Stimulated activated CD4-positive, alpha-beta T cell treated with anti-CD3 and anti-CD28 coated beads, Interleukin-4, amount 100 ng/mL, for 24 hours (primary cell): ENCODE measurements at regions not wholly inside any gene's neighbourhood (a gene's known extent, or its start where the extent isn't known, plus 50 kb on each side); places are given as distances from the start of the nearest gene placed in this dataset.

Experiments used
- DNase-seq: peaks from one replicate; pipeline ENCODE4 v3.0.0-alpha.2; 2020

DNA sequence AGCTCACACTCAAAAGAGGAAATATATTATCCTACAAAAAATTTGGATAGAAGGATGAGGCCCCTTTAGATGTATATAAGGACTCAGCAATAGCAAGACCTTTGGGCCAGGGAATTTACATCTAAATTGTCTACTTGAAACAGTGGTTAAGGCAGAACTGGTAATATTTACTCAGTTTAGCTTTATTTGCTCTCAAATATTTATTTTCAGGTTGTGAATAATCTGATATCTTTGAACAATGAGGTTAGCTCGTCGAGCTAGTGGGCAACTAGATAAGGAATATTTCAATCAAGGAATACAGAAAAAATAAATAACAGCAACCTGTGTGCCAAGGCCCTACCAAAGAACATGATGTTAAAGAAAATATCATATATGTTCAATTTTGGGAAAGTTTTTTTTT lies 966.3 kb downstream of the DTWD2 start:
- DNase-seq, result no peak

DNA sequence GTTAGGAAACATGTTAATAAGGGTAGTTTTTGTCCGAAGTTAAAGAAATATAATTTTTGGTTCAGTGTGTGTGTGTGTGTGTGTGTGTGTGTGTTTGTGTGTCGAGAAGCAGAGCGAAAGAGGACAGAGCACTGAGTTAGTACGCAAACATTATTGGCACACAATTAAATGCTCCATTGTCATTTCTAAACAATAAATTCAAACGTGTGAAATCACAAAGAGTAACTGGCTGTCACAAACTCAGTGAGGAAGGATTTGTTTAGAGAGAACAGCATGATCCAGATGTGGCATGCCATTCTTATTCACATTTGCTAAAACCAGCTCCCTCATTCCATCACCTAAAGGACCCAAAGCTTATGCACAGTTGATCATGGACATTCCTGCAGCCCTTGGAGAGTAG lies 970.8 kb downstream of the DTWD2 start:
- no peak for DNase-seq

DNA sequence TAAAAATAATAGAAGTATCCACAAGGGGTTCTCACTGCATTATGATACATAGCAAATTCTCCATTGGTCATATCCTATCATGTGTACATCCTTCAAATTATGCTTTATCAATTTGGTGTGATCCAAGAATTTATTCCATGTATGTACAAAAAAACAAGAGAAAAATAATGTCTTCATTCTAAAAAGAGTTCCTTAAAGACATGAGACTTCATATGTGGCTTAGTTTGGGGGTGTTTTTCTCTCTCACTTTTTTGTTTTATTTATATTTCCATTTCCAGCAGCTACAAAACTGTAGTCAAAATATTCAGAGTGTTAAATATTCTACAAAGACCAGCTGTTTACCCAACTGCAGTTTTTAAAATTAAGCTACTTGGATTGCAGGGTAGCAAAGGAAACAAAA lies 972.0 kb downstream of the DTWD2 start:
- no peak for DNase-seq

DNA sequence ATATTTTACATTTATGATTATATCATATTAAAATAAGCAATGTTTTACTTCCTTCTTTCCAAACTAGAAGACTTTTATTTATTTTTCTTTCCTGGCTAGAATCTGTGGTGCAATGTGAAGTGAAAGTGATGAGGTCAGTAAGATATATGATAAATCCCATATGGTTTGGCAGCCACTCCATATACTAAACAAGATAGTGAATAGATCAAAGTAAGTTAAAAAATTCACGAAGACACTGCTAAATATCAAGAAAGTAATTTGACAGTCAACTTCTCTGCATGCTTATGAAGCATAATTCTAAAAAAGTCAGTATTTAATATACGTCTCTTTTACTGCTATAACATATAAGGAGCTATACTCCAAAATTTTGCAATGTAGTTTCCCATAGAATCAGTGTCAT lies 972.8 kb downstream of the DTWD2 start:
- no peak for DNase-seq

DNA sequence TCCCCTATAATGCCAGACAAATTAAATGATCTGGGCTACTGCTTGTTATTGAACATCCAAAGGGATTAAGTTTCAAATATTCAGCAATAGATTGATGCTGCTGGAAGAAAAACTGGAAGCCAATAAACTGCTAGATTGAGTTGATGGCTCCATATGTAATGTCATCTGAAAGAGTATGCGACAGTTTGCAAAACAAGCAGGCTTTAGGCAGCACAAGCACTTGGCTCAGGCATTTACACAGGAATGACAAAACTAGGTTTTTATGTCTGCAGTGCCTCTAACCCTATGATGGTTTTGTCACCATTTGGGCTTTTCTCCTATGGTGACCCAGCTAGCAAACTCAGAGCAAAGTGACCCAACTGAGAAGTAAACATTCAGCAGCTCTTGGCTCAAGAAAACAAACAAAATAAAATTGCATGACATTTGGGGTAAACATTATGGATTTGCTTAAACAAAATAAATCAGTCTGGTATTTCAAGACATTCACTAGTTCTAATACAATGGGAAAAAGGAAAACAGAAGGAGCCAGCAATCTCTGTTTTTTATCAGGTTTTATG lies 978.5 kb downstream of the DTWD2 start:
- no peak for DNase-seq

DNA sequence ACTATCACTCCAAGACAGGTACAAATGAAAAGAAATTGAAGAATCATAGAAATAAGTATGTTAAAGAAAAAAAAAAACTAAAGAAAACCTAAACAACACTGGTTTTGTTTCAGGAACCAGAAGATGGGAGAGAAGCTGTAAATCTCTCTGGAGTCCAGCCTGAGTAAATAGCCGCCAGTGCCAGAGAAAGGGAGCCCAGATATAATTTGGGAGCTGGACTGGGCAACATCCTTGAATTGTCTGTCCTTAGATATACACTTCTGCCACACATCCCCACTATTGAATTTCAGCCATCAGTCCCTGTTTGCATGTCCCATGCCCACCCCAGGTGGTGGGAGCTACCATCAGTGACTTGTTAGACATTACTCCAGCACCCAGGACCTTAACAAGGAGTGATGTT lies 979.6 kb downstream of the DTWD2 start:
- DNase-seq, result no peak

DNA sequence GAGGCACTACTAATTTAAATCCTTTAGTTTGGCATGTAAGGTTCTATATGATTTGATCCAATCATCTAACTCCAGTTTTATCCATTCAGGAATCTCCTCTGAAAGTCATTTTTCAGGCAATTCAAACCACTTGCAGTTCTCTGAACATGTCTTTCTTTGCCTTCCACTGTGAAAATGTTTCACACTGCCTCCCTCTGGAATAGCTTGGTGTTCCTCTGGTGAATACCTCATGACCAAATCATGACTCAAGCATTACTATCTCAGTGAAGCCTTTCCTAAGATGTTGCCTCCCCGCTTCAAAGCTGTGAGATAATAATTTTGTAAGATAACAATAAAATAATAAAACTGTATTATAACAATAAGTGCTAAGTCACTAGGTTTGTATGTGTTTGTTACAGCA lies 981.1 kb downstream of the DTWD2 start:
- no peak for DNase-seq

DNA sequence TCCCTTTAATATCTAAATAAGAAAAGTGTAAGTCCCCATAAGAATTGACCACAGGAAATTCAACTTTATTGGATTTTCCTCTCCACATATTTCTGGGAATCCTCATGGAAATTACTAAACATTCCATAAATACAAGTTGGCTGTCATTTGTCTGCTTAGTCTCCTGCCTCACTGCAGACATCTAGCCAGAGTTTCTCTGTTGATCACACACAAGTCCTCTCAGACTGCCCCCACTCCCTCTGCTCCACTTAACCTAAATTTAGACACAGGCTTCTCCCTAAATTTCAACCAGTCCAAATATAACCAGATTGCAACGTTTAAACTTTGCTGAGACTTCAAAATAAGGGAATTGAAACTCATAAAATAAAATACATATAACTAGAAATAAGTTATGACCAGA lies 982.1 kb downstream of the DTWD2 start:
- DNase-seq, result no peak

DNA sequence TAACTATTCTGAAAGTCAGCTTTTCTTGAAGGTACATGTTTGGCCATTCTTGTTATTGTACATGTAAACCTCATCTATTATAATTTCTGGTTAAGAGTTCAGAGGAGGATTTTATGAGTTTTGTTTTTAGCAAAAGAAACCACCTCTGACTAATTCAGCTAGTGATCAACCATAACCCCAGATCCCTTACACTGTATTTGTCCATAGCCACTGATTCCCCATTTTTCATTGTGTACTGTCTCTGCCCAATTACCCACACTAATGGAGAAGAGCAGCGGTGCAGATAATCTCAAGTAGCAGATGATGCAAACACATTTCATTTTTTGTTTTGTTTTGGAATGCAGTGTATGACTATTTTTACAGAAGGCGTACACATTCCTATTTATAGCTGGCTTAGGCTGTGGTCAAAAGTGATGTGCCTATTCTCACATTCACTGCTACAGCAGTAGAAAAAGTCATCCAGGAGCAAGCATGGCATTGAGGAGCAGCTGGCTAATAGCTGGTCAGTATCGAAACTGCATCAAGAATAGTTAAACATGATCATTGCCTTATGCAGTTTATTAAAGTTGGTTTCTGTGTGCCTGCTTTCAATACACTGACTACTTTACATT lies 988.3 kb downstream of the DTWD2 start:
- no peak for DNase-seq

DNA sequence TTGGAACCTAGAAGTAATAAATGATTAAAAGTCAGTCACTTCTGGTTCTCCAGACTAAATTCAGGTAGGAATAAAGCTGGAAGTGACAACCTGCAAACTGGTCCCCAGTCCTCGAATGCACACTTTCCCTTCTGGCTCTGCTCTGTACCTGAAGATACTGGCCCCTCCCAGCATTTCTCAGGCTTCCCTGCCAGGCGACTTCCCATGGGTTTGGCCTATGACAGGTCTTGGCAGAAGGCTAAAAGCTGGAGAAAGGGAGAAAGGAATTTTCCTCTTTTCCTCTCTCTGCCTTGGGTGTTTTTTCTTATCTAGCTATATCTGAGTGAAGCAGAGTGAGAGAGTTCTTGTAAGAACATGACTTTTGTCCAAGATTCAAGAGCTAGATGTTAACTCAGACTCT lies 1005.7 kb downstream of the DTWD2 start:
- no peak for DNase-seq

DNA sequence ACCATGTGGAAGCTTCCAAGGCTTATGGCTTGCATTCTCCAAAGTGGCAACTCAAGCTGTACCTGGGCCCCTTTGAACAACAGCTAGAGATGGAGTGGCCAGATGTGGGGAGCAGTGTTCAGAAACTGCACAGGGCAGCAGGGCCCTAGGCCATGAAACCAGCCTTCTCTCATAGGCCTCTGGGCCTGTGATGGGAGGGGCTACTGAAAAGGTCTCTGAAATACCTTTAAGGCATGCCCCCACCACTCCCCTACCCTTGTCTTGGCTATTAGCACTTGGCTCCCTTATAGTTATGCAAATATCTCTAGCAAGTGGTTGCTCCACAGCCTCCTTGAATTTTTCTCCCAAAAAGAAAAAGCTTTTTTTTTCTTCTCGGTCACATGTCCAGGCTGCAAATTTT lies 1014.6 kb downstream of the DTWD2 start:
- no peak for DNase-seq

DNA sequence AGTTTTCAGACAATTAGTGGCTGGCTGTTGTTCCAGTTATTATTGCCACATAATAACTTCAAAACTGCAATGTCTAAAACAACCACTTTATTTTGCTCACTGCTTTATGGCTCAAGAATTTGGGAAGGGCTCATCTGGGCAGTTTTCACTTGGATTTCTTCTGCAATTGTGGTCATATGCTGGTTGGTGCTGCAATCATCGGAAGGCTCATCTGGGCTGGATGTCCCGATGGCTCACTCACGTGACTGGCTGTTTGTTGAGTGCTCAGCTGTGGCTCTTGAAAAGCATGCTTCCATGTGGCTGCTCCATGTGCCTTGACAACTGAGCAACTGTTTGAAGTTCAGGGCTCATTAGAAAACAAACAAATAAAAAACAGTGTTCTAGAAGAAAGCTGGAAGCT lies 1032.5 kb downstream of the DTWD2 start:
- DNase-seq, result no peak

DNA sequence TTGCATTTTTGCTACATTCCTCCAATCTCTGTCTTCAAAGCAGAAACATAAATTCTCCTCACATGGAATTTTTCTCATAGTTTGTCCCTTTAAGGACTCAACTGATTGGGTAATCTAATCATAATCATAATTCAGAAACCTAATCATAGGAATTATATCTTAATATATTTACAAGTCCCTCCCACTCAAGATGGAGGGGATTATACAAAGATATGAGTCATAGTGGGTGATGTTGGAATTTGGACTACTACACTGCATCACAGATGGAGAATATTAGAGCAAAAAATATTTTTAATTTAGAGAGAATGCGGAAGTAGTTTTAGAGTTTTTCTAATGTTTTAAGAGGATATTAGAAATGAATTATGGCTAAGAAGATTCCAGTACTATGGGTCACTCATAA lies 1034.0 kb downstream of the DTWD2 start:
- DNase-seq, result no peak

DNA sequence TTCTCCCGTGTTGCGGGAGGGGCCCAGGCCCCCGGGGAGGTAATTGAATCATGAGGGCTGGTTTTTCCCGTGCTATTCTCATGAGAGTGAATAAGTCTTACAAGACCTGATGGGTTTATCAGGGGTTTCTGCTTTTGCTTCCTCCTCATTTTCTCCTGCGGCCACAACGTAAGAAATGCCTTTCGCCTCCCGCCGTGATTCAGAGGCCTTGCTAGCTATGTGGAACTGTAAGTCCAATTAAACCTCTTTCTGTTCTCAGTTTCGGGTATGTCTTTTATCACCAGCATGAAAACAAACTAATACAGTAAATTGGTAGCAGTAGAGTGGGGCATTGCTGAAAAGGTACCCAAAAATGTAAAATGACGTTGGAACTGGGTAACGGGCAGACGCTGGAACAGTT lies 1035.1 kb downstream of the DTWD2 start:
- no peak for DNase-seq

DNA sequence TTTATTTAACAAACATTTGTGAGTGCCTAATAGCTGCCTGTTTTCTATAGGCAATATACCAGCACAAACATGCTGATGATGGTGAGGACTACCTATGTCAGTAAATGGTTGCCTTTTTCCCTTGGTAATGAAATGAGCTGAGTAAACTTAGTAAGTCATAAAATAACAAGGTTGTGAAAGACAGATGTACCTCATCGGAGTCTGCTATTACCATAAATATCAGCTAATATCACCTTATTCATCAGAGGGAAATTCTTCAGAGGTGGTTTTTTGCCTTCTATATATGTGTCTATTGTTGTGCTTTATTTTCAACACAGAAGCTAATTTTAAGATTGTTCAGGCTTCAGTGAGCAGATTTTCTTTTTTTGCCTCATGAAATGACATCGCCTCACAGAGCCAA lies 1040.5 kb downstream of the DTWD2 start:
- DNase-seq, result no peak

DNA sequence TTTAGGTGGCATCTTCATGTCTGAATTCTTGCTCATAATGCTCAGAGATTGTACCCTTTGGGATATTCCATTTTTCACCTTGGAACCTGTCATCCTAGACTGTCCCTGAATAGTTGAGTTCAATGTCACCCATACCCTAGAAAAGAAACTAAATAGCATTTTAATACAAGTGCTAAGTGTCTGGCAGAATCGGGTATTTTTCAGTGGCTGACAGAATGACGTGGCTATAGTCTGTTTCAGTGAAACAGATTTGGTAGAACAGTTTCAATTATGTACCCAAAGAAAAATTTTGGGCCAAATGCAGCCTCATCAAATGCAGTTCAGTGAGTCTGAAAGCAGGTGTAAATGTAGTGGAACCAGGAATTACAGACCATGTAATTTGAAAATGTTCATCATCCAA lies 1041.2 kb downstream of the DTWD2 start:
- DNase-seq, result no peak

DNA sequence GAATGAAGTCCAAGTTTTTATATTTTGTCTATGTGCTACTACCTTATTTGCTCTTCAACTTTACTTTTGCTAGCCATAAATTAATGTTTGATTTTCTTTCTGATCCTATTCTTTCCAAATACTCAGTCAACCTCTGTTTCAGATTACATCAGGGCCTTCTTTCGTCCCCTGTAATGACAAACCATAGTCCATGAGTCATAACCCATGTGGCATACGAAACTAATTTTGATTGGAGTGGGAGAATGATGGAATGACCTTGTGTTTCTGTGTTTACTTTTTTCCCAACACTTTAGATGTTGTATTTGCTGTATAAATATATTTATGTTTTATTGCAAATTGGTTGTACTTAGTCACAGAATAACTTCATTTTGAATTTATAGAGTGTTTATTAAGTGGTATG lies 1043.1 kb downstream of the DTWD2 start:
- no peak for DNase-seq

DNA sequence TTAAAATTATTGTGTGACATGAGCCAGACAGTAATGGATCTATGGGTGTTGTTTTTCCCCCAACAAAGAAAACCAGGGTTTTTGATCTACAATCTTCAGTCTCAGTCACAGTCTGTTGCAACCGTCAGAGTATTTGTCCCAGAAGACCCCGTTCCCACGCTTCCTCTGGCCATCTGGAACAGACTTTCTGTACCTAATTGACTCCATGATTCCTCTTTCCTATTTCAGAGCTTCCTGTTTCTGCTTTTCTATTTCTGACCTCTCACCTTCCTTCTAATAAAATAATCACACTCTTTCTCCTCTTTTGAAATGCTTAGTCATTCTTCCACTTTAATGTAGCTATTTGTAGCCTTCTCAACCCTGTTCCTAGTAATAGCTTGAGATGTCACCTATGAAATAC lies 1044.8 kb downstream of the DTWD2 start:
- no peak for DNase-seq

DNA sequence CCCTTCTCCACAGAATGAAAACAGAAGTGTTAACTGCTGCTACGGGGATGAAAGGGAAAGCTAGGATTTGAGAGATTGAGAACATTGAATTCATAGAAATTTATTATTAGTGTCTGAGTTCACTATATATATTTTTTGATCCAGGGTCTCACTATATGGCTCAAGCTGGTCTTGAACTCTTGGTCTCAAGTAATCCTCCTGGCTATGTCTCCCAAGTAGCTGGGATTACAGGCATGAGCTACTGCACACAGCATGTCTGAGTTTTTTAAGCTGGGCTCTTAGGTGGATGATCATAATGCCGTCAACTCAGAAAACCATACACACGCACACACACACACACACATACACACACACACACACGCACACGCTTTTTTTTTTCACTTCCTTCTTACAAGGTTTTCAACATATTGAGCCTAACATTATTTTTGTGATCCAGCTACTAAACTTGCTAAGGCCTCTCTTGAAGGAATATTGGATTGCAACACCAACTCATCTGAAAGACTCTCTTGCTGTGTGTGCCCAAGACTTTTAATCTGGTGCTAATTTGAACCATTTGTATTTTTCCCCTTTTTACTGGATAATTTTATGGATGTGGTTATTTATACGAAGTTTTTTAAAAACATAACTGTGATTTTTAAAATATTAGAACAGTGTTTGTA lies 1045.4 kb downstream of the DTWD2 start:
- DNase-seq, result no peak

DNA sequence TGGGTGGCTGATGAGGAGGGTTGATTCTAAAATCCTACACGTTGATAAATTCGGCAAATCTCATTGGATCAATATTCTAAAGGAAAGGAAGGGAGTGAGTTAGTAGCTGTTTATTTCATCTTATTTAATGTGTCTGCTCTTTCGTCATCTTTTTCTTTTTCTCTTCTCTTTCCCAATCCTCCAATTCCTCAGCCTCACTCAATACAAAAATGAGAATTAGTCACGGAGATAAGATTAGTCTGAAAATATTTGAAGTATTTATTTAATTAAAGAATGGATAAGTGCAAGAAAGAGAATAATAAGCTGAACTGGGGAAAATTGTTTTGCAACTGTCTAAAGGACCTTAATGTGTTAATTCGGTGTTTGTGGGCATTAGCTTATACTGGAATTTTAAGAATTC lies 1095.1 kb downstream of the DTWD2 start:
- DNase-seq, result no peak

DNA sequence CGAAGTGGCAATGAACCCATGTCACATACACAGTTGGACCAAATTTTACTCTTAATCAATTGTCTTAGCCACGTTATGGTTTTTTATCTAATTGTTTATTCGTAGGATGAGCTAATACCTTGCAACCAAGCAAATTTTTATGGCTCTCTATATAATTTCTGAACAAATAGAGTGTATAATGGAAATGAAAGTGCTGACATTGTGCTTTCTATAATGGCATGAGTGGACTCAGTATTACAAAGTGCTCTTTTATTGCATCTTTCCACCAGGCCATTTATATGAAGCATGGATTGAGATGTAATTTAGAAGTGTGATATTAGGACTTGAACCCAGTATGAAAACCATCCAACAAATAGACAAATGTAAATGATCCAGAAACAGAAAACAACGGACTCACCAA lies 1096.0 kb downstream of the DTWD2 start:
- DNase-seq, result no peak

DNA sequence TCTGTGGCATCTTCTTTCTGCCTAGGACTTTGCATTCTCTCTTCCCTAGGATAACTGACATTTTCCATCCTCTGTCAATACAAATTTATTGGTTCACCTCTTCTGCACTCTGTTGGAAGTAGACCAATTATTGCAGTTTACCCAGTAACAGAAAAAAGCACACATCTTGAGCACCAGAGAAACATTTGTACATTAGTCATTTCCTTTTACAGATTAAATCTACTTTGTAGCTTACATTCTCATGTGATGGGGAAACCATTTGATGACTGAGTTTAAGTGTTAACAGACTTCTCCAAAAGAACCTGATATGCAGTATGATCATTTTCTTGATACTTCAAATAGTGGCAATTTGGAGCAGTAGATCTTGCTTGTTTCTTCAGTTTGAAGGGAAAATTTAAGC lies 1098.8 kb downstream of the DTWD2 start:
- DNase-seq, result no peak

DNA sequence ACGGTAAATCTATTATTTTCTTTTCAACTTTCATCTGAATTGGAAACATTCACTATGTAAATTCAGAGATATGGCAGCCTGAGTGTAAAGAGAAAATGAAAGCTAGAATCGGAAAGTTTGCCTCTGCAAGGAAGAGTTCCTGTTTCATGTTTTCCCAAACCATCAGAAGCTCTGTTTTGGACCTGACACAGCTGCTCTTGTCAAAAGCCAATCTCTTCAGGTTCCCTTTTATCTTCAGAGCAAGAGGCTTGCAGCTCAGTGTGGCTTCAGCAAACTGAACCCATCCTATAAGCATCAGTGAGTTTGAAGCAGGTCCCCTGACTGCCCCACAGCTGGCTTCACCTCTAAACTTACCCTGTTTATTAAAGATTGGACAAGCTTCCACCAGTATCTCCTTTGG lies 1099.7 kb downstream of the DTWD2 start:
- no peak for DNase-seq

DNA sequence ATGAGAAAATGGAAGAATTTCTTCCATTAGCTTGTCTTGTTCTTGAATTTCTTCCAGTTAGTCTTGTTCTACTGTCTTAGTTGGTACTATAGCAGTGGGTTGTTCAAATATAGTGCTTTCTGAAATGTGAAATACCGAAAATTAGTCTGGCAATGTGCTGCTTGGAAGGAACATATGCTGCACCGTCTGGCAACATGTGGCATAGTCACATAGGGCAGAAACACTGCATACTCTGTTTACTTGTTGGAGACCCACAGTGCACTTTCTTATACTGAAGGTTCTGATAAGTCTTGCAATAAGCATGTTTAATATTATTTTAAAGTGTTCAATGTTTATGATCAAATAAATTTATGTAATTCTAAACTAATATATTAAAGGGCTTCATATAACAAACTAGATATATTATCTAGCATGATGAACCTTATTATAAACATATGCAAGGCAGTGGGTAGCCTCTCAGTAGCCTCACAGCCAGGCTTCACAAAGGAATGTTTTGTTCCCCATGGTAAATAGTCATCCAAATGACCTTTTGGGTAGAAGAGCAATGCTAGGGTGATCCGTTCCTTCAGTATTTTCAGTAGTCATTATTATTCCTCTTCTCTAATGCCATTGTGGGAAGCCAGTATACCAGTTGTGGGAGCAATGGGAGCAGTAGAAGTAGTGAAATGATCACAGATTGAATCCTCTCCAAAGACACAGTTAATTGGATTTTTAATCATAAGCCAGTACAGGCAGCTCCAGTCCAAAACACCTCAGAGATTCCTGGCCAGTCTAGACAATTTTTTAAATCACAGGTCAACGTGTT lies 1106.7 kb downstream of the DTWD2 start:
- DNase-seq, result no peak
